ENCODE measurements at regions not wholly inside any gene's neighbourhood (a gene's known extent, or its start where the extent isn't known, plus 50 kb on each side); places are given as distances from the start of the nearest gene placed in this dataset.

DNA sequence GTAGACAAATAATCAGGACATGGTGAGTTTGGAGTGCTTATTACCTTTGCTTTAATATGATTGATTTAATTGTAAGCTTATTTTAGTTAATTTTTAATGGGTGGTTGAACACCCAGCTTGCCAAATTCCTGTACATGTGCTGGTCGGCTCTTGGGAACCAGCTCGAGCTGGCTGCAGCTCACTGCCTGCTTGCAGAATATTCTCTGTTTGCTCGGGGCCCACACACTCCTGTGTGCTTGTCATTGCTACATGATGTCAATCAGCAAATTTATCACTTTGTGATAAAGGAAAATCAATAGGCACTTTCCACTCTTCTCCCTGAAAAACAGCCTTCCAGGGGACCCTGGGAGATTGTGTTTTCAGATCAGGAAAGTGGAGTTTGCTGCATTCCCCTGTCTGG lies 141.1 kb upstream of the LHX5 start:
- Histone ChIP-seq H3K4me1 (ENCODE audit: insufficient read depth, low read length) (no peaks in the 10 kb centered on the region), H3K27me3 (ENCODE audit: insufficient read depth, low read length, poor library complexity, severe bottlenecking) (peaks cover 9% of the 10 kb centered on the region), H3K4me3 (ENCODE audit: low read length) (no peak overlapping the region), H3K27ac (ENCODE audit: low read depth, low read length) (no peak overlapping the region), H3K9me3 (ENCODE audit: low read length) (no peaks in the 10 kb centered on the region), H3K36me3 (ENCODE audit: insufficient read depth, low read length) (no peaks in the 10 kb centered on the region)
- no peak overlapping the region for H3K4me3 Mint-ChIP-seq
- ChIA-PET POLR2A (no interaction called here), CTCF (no interaction called here)
- no peaks in the 10 kb centered on the region for H3K4me1 Mint-ChIP-seq
- DNase-seq = no peak
- H3K9me3 Mint-ChIP-seq = peaks cover 3 to 10% (median 6%) of the 10 kb centered on the region in 5 donors
- H3K27me3 Mint-ChIP-seq = peaks cover 30 to 60% of the 10 kb centered on the region in 2 donors
- H3K27ac Mint-ChIP-seq = no peak overlapping the region
- no peaks in the 10 kb centered on the region for H3K36me3 Mint-ChIP-seq

DNA sequence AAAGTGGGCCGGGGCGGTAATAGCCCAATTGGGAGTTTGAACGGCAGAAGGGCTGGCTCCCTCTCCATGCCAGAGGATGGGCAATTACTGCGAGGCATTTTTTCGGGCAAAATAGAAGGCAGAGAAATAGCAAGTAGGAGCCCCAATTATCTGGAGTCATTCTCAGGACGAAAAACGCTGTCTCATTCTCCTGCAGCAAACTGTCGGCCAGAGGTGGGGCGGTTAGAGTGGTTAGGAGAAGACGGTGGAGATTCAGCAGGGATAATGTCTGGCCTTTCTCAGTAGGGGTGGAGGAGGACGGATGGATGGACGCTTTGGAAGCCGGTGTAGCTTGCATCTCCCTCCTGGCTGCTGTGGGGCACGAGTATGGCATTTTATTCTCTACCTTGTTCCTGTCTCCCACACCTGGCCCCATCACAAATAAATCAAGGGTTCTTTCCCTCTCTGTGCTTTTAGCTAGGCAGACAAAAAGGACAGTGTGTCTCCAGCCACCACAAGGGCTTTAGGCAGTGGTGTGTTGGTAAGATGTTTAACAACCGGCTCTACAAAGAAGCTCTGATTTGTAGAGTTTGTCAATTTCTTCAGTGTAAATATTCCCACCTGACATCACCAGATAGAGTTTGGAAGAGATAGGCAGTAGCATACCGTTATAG lies 140.5 kb upstream of the LHX5 start:
- ChIA-PET CTCF (no interaction called here), POLR2A (no interaction called here)
- Histone ChIP-seq H3K27me3 (ENCODE audit: insufficient read depth, low read length, poor library complexity, severe bottlenecking) (peaks cover 9% of the 10 kb centered on the region), H3K9me3 (ENCODE audit: low read length) (no peaks in the 10 kb centered on the region), H3K4me1 (ENCODE audit: insufficient read depth, low read length) (no peaks in the 10 kb centered on the region), H3K36me3 (ENCODE audit: insufficient read depth, low read length) (no peaks in the 10 kb centered on the region), H3K4me3 (ENCODE audit: low read length) (no peak overlapping the region), H3K27ac (ENCODE audit: low read depth, low read length) (no peak overlapping the region)
- no peak overlapping the region for H3K27ac Mint-ChIP-seq
- no peak overlapping the region for H3K4me3 Mint-ChIP-seq
- peaks cover 30 to 64% of the 10 kb centered on the region in 2 donors for H3K27me3 Mint-ChIP-seq
- H3K4me1 Mint-ChIP-seq = no peaks in the 10 kb centered on the region
- H3K9me3 Mint-ChIP-seq = peaks cover 3 to 11% (median 7%) of the 10 kb centered on the region in 5 donors
- H3K36me3 Mint-ChIP-seq = no peaks in the 10 kb centered on the region
- DNase-seq = no peak

DNA sequence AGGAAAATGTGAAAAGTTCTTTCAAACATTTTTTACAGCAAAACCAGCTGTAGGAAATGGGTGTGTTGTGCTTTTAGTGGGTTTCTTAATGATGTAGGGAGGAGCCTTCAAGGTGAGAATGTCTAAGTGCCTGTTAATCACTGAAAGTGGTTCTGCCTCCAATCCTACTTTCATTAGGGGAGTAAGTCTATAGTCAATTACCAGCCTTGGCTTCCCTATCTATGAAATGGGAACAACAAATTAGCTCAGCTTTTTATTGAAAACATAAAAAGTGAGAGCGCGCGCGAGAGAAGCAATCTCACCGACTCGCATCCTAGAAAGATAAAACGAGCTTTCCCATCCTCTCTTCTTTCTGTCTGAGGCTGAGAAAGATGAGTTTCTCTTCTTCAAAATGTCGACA lies 140.0 kb upstream of the LHX5 start:
- no peak overlapping the region for H3K4me3 ChIP-seq (ENCODE audit: low read length)
- H3K36me3 Mint-ChIP-seq = no peaks in the 10 kb centered on the region
- CTCF ChIA-PET = no interaction called here
- H3K4me1 ChIP-seq (ENCODE audit: insufficient read depth, low read length) = no peaks in the 10 kb centered on the region
- no peaks in the 10 kb centered on the region for H3K9me3 ChIP-seq (ENCODE audit: low read length)
- H3K27ac Mint-ChIP-seq = no peak overlapping the region
- H3K4me3 Mint-ChIP-seq = no peak overlapping the region
- H3K4me1 Mint-ChIP-seq = no peaks in the 10 kb centered on the region
- H3K27me3 ChIP-seq (ENCODE audit: insufficient read depth, low read length, poor library complexity, severe bottlenecking) = peaks cover 9% of the 10 kb centered on the region
- H3K27me3 Mint-ChIP-seq = peaks cover 30 to 66% of the 10 kb centered on the region in 2 donors
- POLR2A ChIA-PET = no interaction called here
- DNase-seq = no peak
- no peak overlapping the region for H3K27ac ChIP-seq (ENCODE audit: low read depth, low read length)
- H3K36me3 ChIP-seq (ENCODE audit: insufficient read depth, low read length) = no peaks in the 10 kb centered on the region
- peaks cover 3 to 12% (median 7%) of the 10 kb centered on the region in 5 donors for H3K9me3 Mint-ChIP-seq

DNA sequence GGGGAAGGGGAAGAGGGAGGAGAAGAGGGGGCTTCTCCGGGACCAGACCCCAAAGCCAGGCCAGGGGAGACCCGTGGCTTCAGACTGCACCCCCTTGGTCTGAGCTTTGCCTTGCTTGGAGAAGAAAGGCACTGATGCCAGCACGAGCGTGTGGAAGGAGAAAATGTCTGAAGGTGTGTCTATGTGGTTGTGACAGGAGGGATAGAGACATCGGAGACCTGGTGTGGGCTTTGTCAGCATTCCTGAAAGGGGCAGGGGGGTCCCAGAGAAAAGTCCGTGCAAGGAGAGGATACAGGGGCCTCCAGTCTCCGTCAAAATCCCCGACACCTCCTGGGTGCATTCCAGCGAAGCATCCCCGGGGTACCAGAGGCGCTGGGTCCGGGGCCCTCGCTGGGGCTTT lies 139.0 kb upstream of the LHX5 start:
- CTCF ChIA-PET = no interaction called here
- H3K27me3 ChIP-seq (ENCODE audit: insufficient read depth, low read length, poor library complexity, severe bottlenecking) = peaks cover 9% of the 10 kb centered on the region
- POLR2A ChIA-PET = no interaction called here
- no peaks in the 10 kb centered on the region for H3K9me3 ChIP-seq (ENCODE audit: low read length)
- H3K4me1 Mint-ChIP-seq = no peaks in the 10 kb centered on the region
- no peaks in the 10 kb centered on the region for H3K4me1 ChIP-seq (ENCODE audit: insufficient read depth, low read length)
- H3K27me3 Mint-ChIP-seq = peaks cover 34 to 73% of the 10 kb centered on the region in 2 donors
- peaks cover 3 to 12% (median 8%) of the 10 kb centered on the region in 5 donors for H3K9me3 Mint-ChIP-seq
- DNase-seq = no peak
- no peak overlapping the region for H3K4me3 ChIP-seq (ENCODE audit: low read length)
- no peak overlapping the region for H3K27ac Mint-ChIP-seq
- no peaks in the 10 kb centered on the region for H3K36me3 ChIP-seq (ENCODE audit: insufficient read depth, low read length)
- no peaks in the 10 kb centered on the region for H3K36me3 Mint-ChIP-seq
- H3K4me3 Mint-ChIP-seq = no peak overlapping the region
- H3K27ac ChIP-seq (ENCODE audit: low read depth, low read length) = no peak overlapping the region

DNA sequence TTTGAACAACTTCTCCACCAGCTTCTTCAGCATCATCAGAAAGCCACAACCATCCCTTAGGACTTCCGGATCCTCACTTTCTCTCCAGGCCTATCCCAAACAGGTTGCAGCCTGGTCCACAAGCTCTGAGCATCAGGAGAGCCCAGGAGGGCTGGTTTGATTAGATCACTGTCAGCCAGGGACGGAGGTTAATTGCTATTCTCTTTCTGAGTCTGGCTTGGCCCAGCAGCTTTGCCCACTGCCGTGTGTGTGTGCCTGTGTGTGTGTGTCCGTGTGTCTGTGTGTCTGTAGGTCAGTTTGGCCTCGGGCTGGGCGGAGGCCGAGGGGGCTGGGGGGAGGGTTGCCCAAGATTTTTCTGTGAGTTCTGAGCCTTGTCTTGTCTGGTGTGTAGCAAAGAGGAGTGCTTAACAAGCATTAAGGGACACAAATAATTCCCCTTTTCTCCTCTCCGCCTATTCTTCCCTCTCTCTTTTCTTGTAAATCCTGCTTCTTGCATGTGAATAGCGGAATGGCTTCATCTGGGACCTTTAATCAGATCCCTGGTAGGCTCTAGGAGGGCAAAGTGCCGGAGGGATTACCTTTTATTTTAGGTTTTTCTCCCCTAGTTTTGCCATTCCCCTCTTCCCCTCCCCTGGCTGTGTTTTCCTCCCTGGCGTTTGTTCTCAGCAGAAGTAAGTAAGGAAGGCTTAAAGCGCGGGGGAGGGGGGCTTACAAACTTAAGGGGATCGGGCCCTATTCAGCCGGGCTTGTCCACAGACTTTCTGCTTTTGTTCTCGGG lies 138.2 kb upstream of the LHX5 start:
- Mint-ChIP-seq H3K36me3 (no peaks in the 10 kb centered on the region), H3K4me3 (no peak overlapping the region), H3K27me3 (peaks cover 34 to 67% of the 10 kb centered on the region in 2 donors), H3K4me1 (no peaks in the 10 kb centered on the region), H3K27ac (no peak overlapping the region), H3K9me3 (peaks cover 3 to 7% (median 7%) of the 10 kb centered on the region in 5 donors)
- POLR2A ChIA-PET = no interaction called here
- peaks cover 9% of the 10 kb centered on the region for H3K27me3 ChIP-seq (ENCODE audit: insufficient read depth, low read length, poor library complexity, severe bottlenecking)
- H3K27ac ChIP-seq (ENCODE audit: low read depth, low read length) = no peak overlapping the region
- H3K36me3 ChIP-seq (ENCODE audit: insufficient read depth, low read length) = no peaks in the 10 kb centered on the region
- no peak overlapping the region for H3K4me3 ChIP-seq (ENCODE audit: low read length)
- H3K4me1 ChIP-seq (ENCODE audit: insufficient read depth, low read length) = no peaks in the 10 kb centered on the region
- DNase-seq = no peak
- no peaks in the 10 kb centered on the region for H3K9me3 ChIP-seq (ENCODE audit: low read length)
- CTCF ChIA-PET = no interaction called here

DNA sequence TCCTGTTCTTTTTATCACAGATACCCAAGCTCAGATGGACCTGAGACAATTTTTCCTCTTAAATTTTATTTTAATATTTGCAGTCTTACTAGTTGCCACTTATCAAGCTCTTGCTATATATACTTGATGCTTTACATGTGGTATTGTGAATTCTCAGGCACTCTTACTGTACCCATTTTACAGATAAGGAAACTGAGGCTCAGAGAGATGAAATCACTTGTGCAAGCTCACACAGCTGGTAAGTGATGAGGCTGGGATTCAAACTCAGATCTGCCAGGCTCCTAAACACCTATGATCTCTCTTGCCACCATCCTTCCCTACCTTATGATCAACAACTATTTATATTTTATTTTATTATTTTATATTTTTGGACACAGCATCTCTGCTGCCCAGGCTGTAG lies 133.0 kb upstream of the LHX5 start:
- no peaks in the 10 kb centered on the region for H3K36me3 Mint-ChIP-seq
- POLR2A ChIA-PET = no interaction called here
- CTCF ChIA-PET = no interaction called here
- peaks cover 13 to 28% of the 10 kb centered on the region in 2 donors for H3K27me3 Mint-ChIP-seq
- no peak overlapping the region for H3K4me3 Mint-ChIP-seq
- Histone ChIP-seq H3K9me3 (ENCODE audit: low read length) (no peaks in the 10 kb centered on the region), H3K27ac (ENCODE audit: low read depth, low read length) (no peak overlapping the region), H3K27me3 (ENCODE audit: insufficient read depth, low read length, poor library complexity, severe bottlenecking) (no peaks in the 10 kb centered on the region), H3K4me1 (ENCODE audit: insufficient read depth, low read length) (no peaks in the 10 kb centered on the region), H3K36me3 (ENCODE audit: insufficient read depth, low read length) (no peaks in the 10 kb centered on the region), H3K4me3 (ENCODE audit: low read length) (no peak overlapping the region)
- DNase-seq = no peak
- H3K27ac Mint-ChIP-seq = no peak overlapping the region
- H3K4me1 Mint-ChIP-seq = no peaks in the 10 kb centered on the region
- peaks cover 0 to 7% (median 3%) of the 10 kb centered on the region in 5 donors for H3K9me3 Mint-ChIP-seq

DNA sequence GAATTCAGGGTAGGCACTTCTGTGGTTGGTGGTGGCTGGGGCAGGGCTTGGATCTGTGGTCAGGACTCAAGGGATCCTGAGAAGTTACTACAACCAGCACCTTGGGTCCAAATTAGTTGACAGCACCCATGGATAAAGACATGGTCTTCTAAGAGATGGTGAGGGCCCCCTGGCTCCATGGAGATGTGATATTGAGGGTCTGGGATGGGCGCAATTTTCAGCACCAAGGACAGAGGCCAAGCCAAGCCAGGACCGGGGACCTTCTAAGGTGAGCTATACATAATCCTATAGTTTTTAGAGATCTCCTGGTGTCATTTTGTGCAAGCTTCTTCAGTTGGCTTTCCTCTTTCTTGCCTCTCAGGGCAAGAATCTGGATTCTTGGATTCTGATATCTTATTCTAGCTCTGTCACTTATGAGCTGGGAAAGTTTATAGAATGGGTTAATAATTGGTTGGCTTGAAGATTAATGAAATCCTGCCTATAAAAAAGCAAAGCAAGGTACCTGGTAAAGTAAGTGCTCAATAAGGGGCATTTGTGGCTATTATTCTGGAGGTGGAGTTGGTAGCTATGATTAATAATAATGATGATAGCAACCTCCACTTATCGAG lies 130.1 kb upstream of the LHX5 start:
- Histone ChIP-seq H3K4me1 (ENCODE audit: insufficient read depth, low read length) (no peaks in the 10 kb centered on the region), H3K4me3 (ENCODE audit: low read length) (no peak overlapping the region), H3K9me3 (ENCODE audit: low read length) (no peaks in the 10 kb centered on the region), H3K27me3 (ENCODE audit: insufficient read depth, low read length, poor library complexity, severe bottlenecking) (no peaks in the 10 kb centered on the region), H3K36me3 (ENCODE audit: insufficient read depth, low read length) (no peaks in the 10 kb centered on the region), H3K27ac (ENCODE audit: low read depth, low read length) (no peak overlapping the region)
- Mint-ChIP-seq H3K36me3 (no peaks in the 10 kb centered on the region), H3K4me1 (no peaks in the 10 kb centered on the region), H3K9me3 (peaks cover 0 to 2% (median 0%) of the 10 kb centered on the region in 5 donors), H3K4me3 (no peak overlapping the region), H3K27ac (no peak overlapping the region), H3K27me3 (peaks cover 16 to 23% of the 10 kb centered on the region in 2 donors)
- no peak for DNase-seq
- ChIA-PET CTCF (no interaction called here), POLR2A (no interaction called here)

DNA sequence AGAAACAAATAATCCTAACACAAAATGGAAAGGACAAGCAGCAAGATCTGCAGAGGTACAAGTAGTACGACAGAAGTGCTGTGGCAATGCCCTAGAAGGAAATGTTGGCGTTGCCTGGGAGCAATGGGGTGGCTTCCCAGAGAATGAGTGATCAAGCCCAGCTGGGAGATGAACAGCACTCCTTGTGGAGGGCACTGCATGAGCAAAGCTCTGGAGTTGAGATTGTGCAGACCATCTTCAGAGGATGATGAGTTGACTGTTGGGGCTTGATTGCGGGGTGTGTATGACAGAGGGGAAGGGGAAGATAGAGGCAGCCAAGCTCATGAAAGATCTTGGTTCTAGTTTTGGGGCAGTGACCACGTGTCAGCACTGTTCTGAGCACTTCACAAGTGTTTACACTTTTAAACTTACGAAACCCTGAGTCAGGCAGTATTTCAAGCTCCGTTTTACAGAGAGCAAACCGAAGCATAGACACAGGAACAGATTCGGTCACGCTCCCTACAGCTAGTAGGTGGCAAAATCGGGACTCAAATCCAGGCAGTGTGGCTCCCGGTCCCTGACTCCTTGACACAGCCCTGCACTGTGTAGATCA lies 127.2 kb upstream of the LHX5 start:
- ChIA-PET CTCF (no interaction called here), POLR2A (no interaction called here)
- Histone ChIP-seq H3K9me3 (ENCODE audit: low read length) (no peaks in the 10 kb centered on the region), H3K36me3 (ENCODE audit: insufficient read depth, low read length) (no peaks in the 10 kb centered on the region), H3K27me3 (ENCODE audit: insufficient read depth, low read length, poor library complexity, severe bottlenecking) (no peaks in the 10 kb centered on the region), H3K27ac (ENCODE audit: low read depth, low read length) (no peak overlapping the region), H3K4me1 (ENCODE audit: insufficient read depth, low read length) (no peaks in the 10 kb centered on the region), H3K4me3 (ENCODE audit: low read length) (no peak overlapping the region)
- Mint-ChIP-seq H3K36me3 (no peaks in the 10 kb centered on the region), H3K9me3 (peaks cover 0 to 8% (median 0%) of the 10 kb centered on the region in 5 donors), H3K4me3 (no peak overlapping the region), H3K27me3 (peaks cover 10 to 17% of the 10 kb centered on the region in 2 donors), H3K4me1 (no peaks in the 10 kb centered on the region), H3K27ac (no peak overlapping the region)
- DNase-seq = no peak

Measured in CD8-positive, alpha-beta memory T cell (primary cell).